ENCODE measurements at regions not wholly inside any gene's neighbourhood (a gene's known extent, or its start where the extent isn't known, plus 50 kb on each side); places are given as distances from the start of the nearest gene placed in this dataset.

GRCh38 chr6:73954881-73955280 is 258.9 kb downstream of the CD109 start:
- TF ChIP-seq TEAD4 (IDR thresholded peaks at IDR 0.05) (no peak), REST (IDR thresholded peaks at IDR 0.05; ENCODE audit: low read depth) (no peak), USF1 (IDR thresholded peaks at IDR 0.05) (no peak), TAF1 (IDR thresholded peaks at IDR 0.05; ENCODE audit: low read depth) (no peak), TCF12 (IDR thresholded peaks at IDR 0.05; ENCODE audit: low read depth) (no peak), FOXM1 (IDR thresholded peaks at IDR 0.05; ENCODE audit: borderline replicate concordance, low read depth) (no peak), EP300 (IDR thresholded peaks at IDR 0.05; ENCODE audit: borderline replicate concordance) (no peak)

- TF ChIP-seq TCF12 (IDR thresholded peaks at IDR 0.05; ENCODE audit: low read depth) (no peak), NFIC (IDR thresholded peaks at IDR 0.05) (no peak)
Measured at GRCh38 chr6:73951183-73951582, 255.2 kb downstream of the CD109 start.

- no peak for TF ChIP-seq MAX (IDR thresholded peaks at IDR 0.05)
- TF ChIP-seq TCF12 (IDR thresholded peaks at IDR 0.05; ENCODE audit: low read depth): no peak
- no peak for TF ChIP-seq EP300 (IDR thresholded peaks at IDR 0.05; ENCODE audit: borderline replicate concordance)
- TF ChIP-seq REST (IDR thresholded peaks at IDR 0.05; ENCODE audit: low read depth): no peak
- no peak for TF ChIP-seq ZBTB7A (IDR thresholded peaks at IDR 0.05; ENCODE audit: low read depth)
- no peak for TF ChIP-seq EGR1 (IDR thresholded peaks at IDR 0.05)
- TF ChIP-seq CEBPB (IDR thresholded peaks at IDR 0.05): no peak
- TF ChIP-seq TAF1 (IDR thresholded peaks at IDR 0.05; ENCODE audit: low read depth): no peak
- TF ChIP-seq CREB1 (IDR thresholded peaks at IDR 0.05; ENCODE audit: low read depth): no peak
- no peak for TF ChIP-seq RAD21 (IDR thresholded peaks at IDR 0.05; ENCODE audit: low read depth)
Measured at GRCh38 chr6:73943930-73944652, 248.1 kb downstream of the CD109 start.

- TF ChIP-seq YY1 (IDR thresholded peaks at IDR 0.05; ENCODE audit: low read depth) (no peak), EP300 (IDR thresholded peaks at IDR 0.05; ENCODE audit: borderline replicate concordance) (no peak), EGR1 (IDR thresholded peaks at IDR 0.05) (no peak), ZBTB7A (IDR thresholded peaks at IDR 0.05; ENCODE audit: low read depth) (no peak), USF1 (IDR thresholded peaks at IDR 0.05) (no peak), REST (IDR thresholded peaks at IDR 0.05; ENCODE audit: low read depth) (no peak), NFIC (IDR thresholded peaks at IDR 0.05) (no peak), TCF12 (IDR thresholded peaks at IDR 0.05; ENCODE audit: low read depth) (no peak), CEBPB (IDR thresholded peaks at IDR 0.05) (no peak), TAF1 (IDR thresholded peaks at IDR 0.05; ENCODE audit: low read depth) (no peak), TEAD4 (IDR thresholded peaks at IDR 0.05) (no peak), RAD21 (IDR thresholded peaks at IDR 0.05; ENCODE audit: low read depth) (no peak), MAX (IDR thresholded peaks at IDR 0.05) (no peak), FOXM1 (IDR thresholded peaks at IDR 0.05; ENCODE audit: borderline replicate concordance, low read depth) (no peak), CREB1 (IDR thresholded peaks at IDR 0.05; ENCODE audit: low read depth) (no peak)
Measured at GRCh38 chr6:73943411-73943810, 247.4 kb downstream of the CD109 start.

Data from Ishikawa (cell line).